Bronchial epithelial cell (primary cell): ENCODE measurements at regions not wholly inside any gene's neighbourhood (a gene's known extent, or its start where the extent isn't known, plus 50 kb on each side); places are given as distances from the start of the nearest gene placed in this dataset.
A peak's percentile ranks its signal among the peaks of the same experiment; 100 is the strongest.

ENCODE experiments used
- DNase-seq: peaks from one replicate; pipeline ENCODE4 v3.0.0-alpha.2; 2010; ENCODE audit warnings: low read depth
- FAIRE-seq: peaks from 2 replicates; lab custom pipeline; 2011; peaks lifted over from hg19 to GRCh38; lab: Jason Lieb, UNC
- H3K27me3 ChIP-seq: 2 replicates; pipeline ENCODE4 v1.5.1; 2011; ENCODE audit warnings: low read length; ENCODE audit not compliant: control insufficient read depth, insufficient read depth
- H3K36me3 ChIP-seq: 2 replicates; pipeline ENCODE4 v1.5.1; 2011; ENCODE audit warnings: low read length; ENCODE audit not compliant: control insufficient read depth, insufficient read depth
- H3K4me3 ChIP-seq: 2 replicates; pipeline ENCODE4 v1.5.1; 2011; ENCODE audit warnings: mild to moderate bottlenecking, low read depth, low read length, control low read depth
- TF ChIP-seq, protein P1 (sequence below): IDR thresholded peaks from 2 replicates; pipeline ENCODE4 v1.5.1; 2011; ENCODE audit warnings: mild to moderate bottlenecking, moderate library complexity, low read length, control low read depth, inconsistent platforms; ENCODE audit not compliant: insufficient read depth, severe bottlenecking

DNA sequence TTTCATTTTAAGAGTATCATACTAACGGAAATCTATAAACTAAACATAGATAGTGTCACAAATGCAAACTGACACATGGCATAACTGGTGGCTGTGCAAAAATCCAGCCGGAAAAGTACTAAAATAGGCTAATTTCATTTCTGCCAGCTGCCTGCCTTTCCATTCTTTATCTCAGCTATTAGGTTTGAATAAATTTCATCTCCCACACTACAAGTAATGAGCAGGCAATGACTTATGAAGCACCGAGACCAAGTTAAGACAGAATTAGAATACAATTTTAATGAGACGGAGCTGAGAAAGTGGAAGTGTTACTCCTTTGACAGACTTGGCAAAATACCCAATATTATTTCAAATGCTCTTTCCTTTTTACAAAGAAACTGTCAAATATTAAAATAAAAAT lies 258.8 kb upstream of the ZNF608 start:
- no peak for DNase-seq
- no peaks in the 10 kb centered on the region for H3K36me3 ChIP-seq
- H3K27me3 ChIP-seq, result no peaks in the 10 kb centered on the region
- no peak for FAIRE-seq
- no peak overlapping the region for H3K4me3 ChIP-seq
- TF ChIP-seq, protein P1, sequence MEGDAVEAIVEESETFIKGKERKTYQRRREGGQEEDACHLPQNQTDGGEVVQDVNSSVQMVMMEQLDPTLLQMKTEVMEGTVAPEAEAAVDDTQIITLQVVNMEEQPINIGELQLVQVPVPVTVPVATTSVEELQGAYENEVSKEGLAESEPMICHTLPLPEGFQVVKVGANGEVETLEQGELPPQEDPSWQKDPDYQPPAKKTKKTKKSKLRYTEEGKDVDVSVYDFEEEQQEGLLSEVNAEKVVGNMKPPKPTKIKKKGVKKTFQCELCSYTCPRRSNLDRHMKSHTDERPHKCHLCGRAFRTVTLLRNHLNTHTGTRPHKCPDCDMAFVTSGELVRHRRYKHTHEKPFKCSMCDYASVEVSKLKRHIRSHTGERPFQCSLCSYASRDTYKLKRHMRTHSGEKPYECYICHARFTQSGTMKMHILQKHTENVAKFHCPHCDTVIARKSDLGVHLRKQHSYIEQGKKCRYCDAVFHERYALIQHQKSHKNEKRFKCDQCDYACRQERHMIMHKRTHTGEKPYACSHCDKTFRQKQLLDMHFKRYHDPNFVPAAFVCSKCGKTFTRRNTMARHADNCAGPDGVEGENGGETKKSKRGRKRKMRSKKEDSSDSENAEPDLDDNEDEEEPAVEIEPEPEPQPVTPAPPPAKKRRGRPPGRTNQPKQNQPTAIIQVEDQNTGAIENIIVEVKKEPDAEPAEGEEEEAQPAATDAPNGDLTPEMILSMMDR, result no peak

DNA sequence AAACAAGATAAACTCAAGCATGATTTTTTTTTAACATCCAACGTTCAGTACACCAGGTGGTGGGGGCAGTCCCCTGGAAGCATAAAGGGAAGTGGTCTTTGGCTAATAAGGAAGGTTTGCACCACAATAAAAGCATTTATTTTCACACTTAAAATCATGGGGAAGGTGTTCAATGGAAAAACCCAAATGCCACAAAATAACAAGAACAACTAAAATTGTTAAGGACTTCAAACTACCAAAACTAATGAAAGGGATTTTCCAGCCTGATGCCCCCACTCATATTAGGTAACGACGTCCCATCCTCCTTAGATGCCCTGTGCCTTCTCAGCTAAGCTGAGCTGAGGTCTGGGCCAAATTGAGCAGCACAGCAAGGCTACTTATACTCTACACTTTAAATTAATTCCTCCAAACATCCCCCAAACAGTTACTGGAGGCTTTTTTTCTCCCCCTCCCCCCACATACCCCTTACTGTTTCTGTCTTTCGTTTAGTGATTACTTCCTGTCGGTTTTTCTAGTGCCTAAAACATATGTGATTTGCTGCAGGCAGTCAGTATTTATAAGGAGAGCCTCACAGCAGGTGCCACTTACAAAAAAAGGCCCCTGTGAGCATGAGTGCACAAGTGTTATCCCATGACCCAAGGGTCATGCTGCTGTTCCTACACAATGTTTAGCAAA lies 259.7 kb upstream of the ZNF608 start:
- Histone ChIP-seq H3K4me3 (no peak overlapping the region), H3K27me3 (no peaks in the 10 kb centered on the region), H3K36me3 (no peaks in the 10 kb centered on the region)
- no peak for DNase-seq
- TF ChIP-seq, protein P1, result no peak
- FAIRE-seq, result no peak

DNA sequence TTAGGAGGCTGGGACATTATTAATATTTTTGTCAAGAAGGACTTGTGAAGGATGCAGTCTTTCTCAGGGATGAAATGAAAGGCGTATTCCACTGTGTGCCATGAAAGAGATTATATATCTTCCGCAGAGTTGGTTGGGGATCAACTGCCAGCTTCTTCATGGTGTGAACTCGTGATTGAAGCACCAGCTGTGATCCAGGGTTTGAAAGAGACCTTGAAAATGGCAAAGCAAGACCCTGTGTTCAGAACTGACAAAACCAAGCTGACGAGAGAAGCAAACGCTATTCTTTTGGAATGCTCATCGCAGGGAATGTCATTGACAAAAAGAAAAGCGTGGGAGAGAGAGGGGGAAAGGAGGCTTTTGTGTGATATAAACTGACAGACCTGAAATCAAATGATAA lies 263.9 kb upstream of the ZNF608 start:
- TF ChIP-seq, protein P1, result no peak
- no peak for FAIRE-seq

DNA sequence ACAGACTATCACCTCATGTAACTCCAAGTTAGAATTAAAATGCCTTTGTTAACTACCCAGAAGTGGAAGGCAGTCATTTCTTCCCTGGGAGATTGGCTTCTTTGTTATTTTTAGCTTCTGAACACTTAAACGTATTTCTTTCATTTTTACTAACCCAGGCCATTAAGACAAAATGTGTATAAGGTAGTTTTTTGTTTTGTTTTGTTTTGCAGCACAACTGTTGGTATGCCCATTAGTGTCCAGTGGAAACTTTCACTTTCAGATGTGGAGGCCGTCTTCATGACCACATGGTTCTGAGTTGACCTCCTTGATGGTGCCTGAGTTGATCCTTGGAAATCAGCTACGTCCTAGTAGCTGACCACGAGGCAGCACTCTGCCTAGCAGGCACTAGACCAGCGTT lies 264.6 kb upstream of the ZNF608 start:
- TF ChIP-seq, protein P1, result no peak
- no peaks in the 10 kb centered on the region for H3K36me3 ChIP-seq
- no peak overlapping the region for H3K4me3 ChIP-seq
- no peak for DNase-seq
- no peak for FAIRE-seq
- H3K27me3 ChIP-seq, result no peaks in the 10 kb centered on the region

More for the DNA sequence above, 263.9 kb upstream of the ZNF608 start:
- DNase-seq, result no peak
- Histone ChIP-seq H3K27me3 (no peaks in the 10 kb centered on the region), H3K4me3 (no peak overlapping the region), H3K36me3 (no peaks in the 10 kb centered on the region)

DNA sequence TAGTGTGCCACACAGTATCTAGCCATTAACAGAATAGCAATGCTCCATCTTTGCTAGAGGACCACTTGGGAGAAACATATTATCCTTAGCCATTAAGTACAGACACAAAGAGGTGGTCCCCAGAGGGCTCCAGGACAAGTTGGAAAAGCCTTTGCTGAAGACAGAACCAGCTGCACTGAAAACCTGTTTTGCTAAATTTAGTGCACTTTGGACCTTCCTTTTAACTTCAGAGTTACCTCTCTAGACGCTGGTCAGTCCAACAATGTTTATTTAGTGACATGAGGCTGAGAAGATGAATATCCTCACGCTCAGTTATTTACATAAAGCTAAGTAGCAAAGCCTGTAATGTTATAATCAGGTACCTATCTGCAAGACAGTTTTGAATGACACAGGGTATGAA lies 265.0 kb upstream of the ZNF608 start:
- FAIRE-seq, result no peak

More for the DNA sequence above, 265.0 kb upstream of the ZNF608 start:
- H3K4me3 ChIP-seq, result no peak overlapping the region
- DNase-seq, result peak; percentile 34
- no peaks in the 10 kb centered on the region for H3K27me3 ChIP-seq
- TF ChIP-seq, protein P1, result no peak
- H3K36me3 ChIP-seq, result no peaks in the 10 kb centered on the region
